ENCODE measurements at regions not wholly inside any gene's neighbourhood (a gene's known extent, or its start where the extent isn't known, plus 50 kb on each side); places are given as distances from the start of the nearest gene placed in this dataset.

- TF ChIP-seq NANOG (IDR thresholded peaks at IDR 0.05; ENCODE audit: insufficient read depth, low read depth, low read length, poor library complexity, severe bottlenecking) (no peak), MAFK (IDR thresholded peaks at IDR 0.05; ENCODE audit: low read depth, low read length) (no peak), TBP (IDR thresholded peaks at IDR 0.05; ENCODE audit: low read depth, low read length) (no peak), RNF2 (IDR thresholded peaks at IDR 0.05; ENCODE audit: borderline replicate concordance, low read depth, low read length, missing control alignments, poor library complexity, severe bottlenecking) (no peak), KDM4A (IDR thresholded peaks at IDR 0.05; ENCODE audit: low read depth, low read length, severe bottlenecking) (no peak), PHF8 (conservative IDR thresholded peaks at IDR 0.05; ENCODE audit: low read depth, low read length) (no peak), SAP30 (IDR thresholded peaks at IDR 0.05; ENCODE audit: insufficient read depth, insufficient replicate concordance, low read length) (no peak), EGR1 (IDR thresholded peaks at IDR 0.05; ENCODE audit: borderline replicate concordance, low read depth, low read length) (no peak)
These were observed 399.9 kb upstream of the ZFHX3 start (continued) for GRCh38 chr16:73447846-73448245.

Measured in H1 (cell line).